Fibroblast of skin of abdomen (primary cell): ENCODE measurements at regions not wholly inside any gene's neighbourhood (a gene's known extent, or its start where the extent isn't known, plus 50 kb on each side); places are given as distances from the start of the nearest gene placed in this dataset.
"Not testable (repeated sequence)": the region's sequence is repeated elsewhere in the genome, so short reads cannot be mapped to it uniquely, and the experiment has no call there.

Experiments
- DNase-seq: peaks from one replicate; pipeline ENCODE4 v3.0.0-alpha.2; 2013

GRCh38 chr12:58009405-58010195 is 68.2 kb downstream of the ATP23 start:
- peak; percentile 59 for DNase-seq

- no peak for DNase-seq
These were observed 70.3 kb downstream of the ATP23 start for GRCh38 chr12:58011676-58012075.

DNA sequence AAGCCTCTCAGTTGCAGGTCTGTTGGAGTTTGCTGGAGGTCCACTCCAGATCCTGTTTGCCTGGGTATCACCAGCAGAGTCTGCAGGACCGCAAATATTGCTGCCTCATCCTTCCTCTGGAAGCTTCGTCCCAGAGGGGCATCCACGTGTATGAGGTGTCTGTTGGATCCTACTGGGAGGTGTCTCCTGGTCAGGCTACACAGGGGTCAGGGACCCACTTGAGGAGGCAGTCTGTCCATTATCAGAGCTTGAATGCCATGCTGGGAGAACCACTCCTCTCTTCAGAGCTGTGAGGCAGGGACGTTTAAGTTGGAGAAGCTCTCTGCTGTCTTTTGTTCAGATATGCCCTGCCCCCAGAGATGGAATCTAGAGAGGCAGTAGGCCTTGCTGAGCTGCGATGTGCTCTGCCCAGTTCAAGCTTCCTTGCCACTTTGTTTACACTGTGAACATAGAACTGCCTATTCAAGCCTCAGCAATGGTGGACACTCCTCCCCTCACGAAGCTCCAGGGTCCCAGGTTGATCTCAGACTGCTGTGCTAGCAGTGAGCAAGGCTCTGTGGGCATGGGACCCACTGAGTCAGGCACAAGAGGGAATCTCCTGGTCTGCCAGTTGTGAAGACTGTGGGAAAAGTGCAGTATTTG is 81.1 kb downstream of the ATP23 start:
- not testable (repeated sequence) for DNase-seq

DNA sequence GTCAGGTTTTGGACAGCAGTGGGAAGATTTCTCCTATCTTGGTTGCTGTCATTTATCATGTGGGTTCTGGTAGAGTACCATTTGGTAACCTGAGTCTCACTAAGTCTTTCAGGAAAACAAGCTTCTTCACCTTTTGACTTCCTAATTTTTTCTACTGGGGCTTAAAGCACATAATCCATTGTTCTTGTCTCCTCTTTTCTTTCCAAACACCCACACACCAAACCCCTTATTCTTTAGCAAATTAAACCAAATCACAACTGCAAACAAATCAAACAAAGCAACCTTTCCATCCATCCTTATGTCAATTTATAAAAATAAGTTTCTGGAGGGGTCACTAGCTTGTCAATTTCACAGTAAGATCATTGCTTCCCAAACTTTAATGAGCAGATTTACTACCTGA is 84.1 kb downstream of the ATP23 start:
- DNase-seq = no peak

DNA sequence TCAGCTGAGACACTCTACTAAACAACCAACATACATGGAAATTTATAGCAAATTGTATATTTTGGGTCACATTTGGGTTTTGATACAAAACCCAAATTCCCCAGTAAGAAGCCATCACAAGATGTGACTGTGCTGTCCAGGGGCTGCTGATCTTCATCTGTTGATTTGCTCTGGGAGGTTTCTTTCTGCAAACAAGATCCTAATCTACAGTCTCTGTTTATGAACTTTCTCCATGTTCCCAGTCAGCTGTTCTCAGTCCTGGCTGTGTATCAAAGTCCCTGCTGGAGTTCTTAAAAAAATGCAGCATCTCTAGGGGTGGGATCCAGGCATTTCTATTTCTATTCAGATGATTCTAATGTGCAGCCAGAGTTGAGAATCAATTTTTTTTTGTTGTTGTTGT is 85.1 kb downstream of the ATP23 start:
- no peak for DNase-seq

- DNase-seq = no peak
These were observed 85.8 kb downstream of the ATP23 start for GRCh38 chr12:58026897-58027891.

- DNase-seq = no peak
These were observed 86.9 kb downstream of the ATP23 start for GRCh38 chr12:58028294-58028693.

DNA sequence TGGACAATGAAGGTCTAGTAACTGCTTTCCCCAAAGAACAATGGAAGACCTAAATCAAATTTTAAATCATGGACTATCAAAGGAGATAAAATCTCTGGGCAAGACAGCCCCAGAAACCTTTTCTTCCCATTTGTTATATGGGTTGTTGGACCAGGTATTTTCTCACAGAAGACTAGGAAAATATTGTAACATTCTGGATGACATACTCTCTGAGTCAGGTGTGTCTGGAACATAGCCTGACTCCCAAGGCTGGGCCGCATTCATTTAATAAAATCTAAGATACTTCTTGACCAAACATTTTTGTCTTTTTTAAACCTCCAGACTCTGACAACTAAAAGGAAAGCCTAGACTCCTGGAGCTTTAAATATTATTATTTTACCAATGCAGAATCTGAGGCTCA is 87.9 kb downstream of the ATP23 start:
- DNase-seq = no peak

DNA sequence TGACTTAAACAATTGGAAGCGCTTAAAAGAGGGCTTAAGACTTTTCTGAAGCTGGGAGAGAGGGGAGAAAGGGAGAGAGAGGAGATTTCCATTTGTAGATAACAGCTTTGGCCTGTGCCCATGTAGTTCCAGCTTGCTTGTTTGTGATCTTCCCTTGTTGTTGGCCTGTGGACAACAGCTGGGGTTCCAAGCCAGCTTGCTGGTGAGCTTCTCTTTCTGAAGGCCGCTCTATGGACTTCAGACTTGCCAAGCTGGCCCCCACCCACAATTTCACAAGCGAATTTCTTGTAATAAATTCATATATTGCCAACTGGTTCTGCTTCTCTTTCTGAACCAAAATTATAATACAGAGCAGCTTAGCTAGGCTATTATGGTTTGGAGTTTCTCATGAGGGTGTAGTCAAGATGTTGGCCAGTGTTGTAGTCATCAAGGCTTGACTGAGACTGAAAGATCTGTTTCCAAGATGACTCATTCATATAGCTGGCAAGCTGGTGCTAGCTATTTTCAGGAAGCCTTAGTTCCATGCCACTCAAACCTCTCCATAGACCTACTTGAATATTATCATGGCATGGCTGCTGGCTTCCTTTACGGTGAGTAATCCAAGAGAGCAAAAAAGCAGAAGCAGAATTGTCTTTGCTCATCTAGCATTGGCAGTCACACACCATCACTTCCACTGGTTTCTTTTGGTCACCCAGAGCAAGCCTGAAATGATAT is 89.4 kb downstream of the ATP23 start:
- DNase-seq = no peak

DNA sequence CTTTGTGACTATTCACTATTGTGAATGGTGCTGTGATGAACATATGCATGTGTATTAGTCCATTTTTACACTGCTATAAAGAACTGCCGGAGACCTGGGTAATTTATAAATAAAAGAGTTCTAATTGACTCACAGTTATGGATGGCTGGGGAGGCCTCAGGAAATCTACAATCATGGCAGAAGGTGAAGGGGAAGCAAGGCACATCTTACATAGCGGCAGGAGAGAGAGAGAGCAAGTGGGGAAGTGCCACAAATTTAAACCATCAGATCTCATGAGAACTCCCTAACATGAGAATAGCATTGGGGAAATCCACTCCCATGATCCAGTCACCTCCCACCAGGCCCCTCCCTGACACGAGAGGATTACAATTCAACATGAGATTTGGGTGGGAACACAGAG is 90.8 kb downstream of the ATP23 start:
- DNase-seq = no peak

GRCh38 chr12:58033831-58034230 is 92.5 kb downstream of the ATP23 start:
- no peak for DNase-seq

DNA sequence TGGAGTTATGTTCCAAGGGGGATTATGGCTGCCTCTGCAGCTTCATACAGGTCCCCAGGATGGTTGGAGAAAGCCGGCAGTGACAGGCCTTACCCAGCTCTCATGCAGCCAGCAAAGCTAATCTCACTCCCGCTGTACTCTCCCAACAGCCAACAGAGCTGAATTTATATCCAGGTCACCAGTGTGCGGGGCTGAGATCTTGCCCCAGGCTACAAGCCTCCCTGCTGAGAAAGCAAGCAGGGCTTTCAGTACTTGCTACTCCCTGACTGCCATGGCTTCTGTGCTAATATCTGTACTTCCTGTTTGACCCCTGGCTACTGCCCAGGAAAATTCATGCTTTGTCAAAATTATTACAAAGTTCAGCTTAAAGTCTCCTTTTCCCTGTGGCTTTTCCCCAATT is 92.9 kb downstream of the ATP23 start:
- no peak for DNase-seq

DNA sequence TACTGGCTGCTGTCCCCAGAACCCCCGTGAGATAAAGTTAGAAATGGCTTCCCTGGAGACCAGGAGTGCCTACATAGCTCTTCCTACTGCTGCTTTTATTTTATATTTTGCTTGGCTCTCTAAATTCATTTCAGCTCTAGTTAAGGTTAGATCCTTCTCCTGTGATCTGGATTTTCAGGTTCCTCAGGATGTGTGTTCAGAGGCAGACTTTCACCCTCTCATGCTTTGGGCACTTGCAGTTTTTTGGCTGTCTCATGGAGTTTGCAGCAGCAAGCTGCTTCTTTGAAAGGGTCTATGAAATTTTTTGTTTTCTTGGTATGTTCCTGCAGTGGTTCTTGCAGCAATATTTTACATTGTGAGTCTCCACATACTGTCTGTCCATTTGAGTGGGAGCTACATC is 93.3 kb downstream of the ATP23 start:
- DNase-seq = no peak

GRCh38 chr12:58041441-58041840 is 100.1 kb downstream of the ATP23 start:
- no peak for DNase-seq

DNA sequence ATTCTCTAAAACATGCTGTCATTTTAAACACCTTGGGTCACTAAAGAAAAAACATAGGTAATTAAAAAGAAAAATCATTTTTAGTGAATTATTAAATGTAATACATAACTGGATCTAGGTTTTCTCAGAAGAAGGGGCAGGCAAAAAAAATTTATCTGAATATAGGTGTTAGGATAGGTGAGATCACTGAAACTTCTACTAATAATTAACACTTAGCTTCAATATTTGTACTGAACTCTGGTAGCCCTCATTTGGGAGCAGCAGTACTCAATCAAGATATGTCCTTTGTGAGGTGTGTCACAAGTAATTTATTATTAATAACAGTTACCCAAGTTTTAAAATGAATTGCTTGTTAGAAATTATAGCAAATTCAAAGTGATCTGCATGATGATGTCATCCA is 103.6 kb downstream of the ATP23 start:
- DNase-seq = no peak

DNA sequence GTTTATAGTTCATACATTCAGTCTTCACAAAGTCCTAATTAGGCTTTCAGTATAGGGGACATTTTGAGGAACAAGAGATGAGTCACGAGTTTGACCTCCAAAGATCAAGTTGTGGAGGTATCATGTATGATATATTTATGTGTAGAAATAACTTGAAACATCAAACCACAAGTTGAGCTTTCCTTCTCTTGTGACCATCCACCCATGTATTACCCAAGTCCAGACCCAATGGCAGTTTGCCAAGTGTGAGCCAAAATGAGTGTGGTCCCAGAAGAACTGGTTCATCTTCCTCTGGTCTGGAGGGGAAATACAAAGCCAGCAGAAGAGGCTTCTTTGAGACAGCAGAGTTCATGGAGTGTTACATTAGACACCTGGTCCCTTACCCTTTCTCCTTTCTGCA is 104.9 kb downstream of the ATP23 start:
- DNase-seq = peak; percentile 5

DNA sequence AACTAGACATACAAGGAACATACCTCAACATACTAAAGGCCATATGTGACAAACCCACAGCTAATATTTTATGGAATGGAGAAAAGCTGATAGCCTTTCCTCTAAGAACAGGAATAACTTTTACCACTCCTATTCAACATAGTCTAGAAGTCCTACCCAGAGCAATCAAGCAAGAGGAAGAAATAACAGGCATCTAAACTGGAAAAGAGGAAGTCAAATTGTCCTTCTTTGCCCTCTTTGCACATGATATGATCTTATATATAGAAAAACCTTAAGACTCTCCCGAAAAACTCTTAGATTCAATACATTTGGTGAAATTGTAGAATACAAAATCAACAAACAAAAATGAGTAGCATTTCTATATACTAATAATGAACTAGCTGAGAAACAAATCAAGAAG is 110.0 kb downstream of the ATP23 start:
- DNase-seq = no peak

GRCh38 chr12:58064666-58065065 is 123.3 kb downstream of the ATP23 start:
- peak; percentile 8 for DNase-seq

DNA sequence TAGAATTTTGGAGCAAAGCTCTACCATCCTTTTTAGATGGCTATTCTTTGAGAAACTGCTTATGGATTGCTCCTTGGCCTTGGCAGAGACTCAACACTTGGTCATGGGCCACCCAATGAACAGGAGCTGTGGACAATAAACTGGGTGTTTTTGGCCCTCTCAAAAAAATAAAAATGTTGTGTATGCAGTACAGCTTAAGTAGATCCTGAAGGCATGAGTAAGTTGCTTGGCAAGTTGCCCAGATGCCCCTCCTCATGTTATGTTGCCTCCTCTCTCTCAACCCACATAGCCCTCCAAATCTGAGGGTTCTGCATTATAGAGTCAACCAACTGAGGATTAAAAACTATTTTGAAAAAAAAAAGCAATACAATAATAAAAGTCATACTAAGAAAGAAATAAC is 124.9 kb downstream of the ATP23 start:
- DNase-seq = peak; percentile 34

- DNase-seq = peak; percentile 88
These were observed 126.4 kb downstream of the ATP23 start for GRCh38 chr12:58067610-58068387.

GRCh38 chr12:58068706-58069105 is 127.3 kb downstream of the ATP23 start:
- no peak for DNase-seq
